ENCODE measurements at regions not wholly inside any gene's neighbourhood (a gene's known extent, or its start where the extent isn't known, plus 50 kb on each side); places are given as distances from the start of the nearest gene placed in this dataset.

GRCh38 chr3:153313302-153313965, 151.4 kb downstream of the RAP2B start:
- no peak for DNase-seq (ENCODE audit: low spot score)

GRCh38 chr3:153314038-153314437, 152.0 kb downstream of the RAP2B start:
- DNase-seq (ENCODE audit: low spot score), result no peak

- DNase-seq (ENCODE audit: low spot score), result no peak
Observed at GRCh38 chr3:153315781-153316180, 153.8 kb downstream of the RAP2B start.

GRCh38 chr3:153319705-153320554, 157.9 kb downstream of the RAP2B start:
- no peak for DNase-seq (ENCODE audit: low spot score)

GRCh38 chr3:153320585-153321128, 158.6 kb downstream of the RAP2B start:
- no peak for DNase-seq (ENCODE audit: low spot score)

GRCh38 chr3:153328690-153329089, 166.7 kb downstream of the RAP2B start:
- no peak for DNase-seq (ENCODE audit: low spot score)

GRCh38 chr3:153330901-153331300, 168.9 kb downstream of the RAP2B start:
- no peak for DNase-seq (ENCODE audit: low spot score)

- DNase-seq (ENCODE audit: low spot score), result no peak
Observed at GRCh38 chr3:153331676-153332075, 169.7 kb downstream of the RAP2B start.

- no peak for DNase-seq (ENCODE audit: low spot score)
Observed at GRCh38 chr3:153334558-153334957, 172.5 kb downstream of the RAP2B start.

GRCh38 chr3:153337369-153337768, 175.3 kb downstream of the RAP2B start:
- no peak for DNase-seq (ENCODE audit: low spot score)

- no peak for DNase-seq (ENCODE audit: low spot score)
Observed at GRCh38 chr3:153338487-153338886, 176.5 kb downstream of the RAP2B start.

- DNase-seq (ENCODE audit: low spot score), result no peak
Observed at GRCh38 chr3:153339065-153339464, 177.0 kb downstream of the RAP2B start.

- DNase-seq (ENCODE audit: low spot score), result no peak
Observed at GRCh38 chr3:153343988-153344782, 182.2 kb downstream of the RAP2B start.

- DNase-seq (ENCODE audit: low spot score), result no peak
Observed at GRCh38 chr3:153348457-153349107, 186.6 kb downstream of the RAP2B start.

- no peak for DNase-seq (ENCODE audit: low spot score)
Observed at GRCh38 chr3:153349108-153349499, 187.1 kb downstream of the RAP2B start.

- no peak for DNase-seq (ENCODE audit: low spot score)
Observed at GRCh38 chr3:153350420-153350819, 188.4 kb downstream of the RAP2B start.

GRCh38 chr3:153354641-153355040, 192.6 kb downstream of the RAP2B start:
- DNase-seq (ENCODE audit: low spot score), result no peak

- DNase-seq (ENCODE audit: low spot score), result no peak
Observed at GRCh38 chr3:153355559-153355958, 193.5 kb downstream of the RAP2B start.

- no peak for DNase-seq (ENCODE audit: low spot score)
Observed at GRCh38 chr3:153356908-153357307, 194.9 kb downstream of the RAP2B start.

- DNase-seq (ENCODE audit: low spot score), result no peak
Observed at GRCh38 chr3:153357436-153357835, 195.4 kb downstream of the RAP2B start.

GRCh38 chr3:153369561-153370374, 207.7 kb downstream of the RAP2B start:
- DNase-seq (ENCODE audit: low spot score), result no peak
